SW 1271 (cell line): ENCODE measurements at regions not wholly inside any gene's neighbourhood (a gene's known extent, or its start where the extent isn't known, plus 50 kb on each side); places are given as distances from the start of the nearest gene placed in this dataset.

Experiments used
- DNase-seq, 2 experiments: peaks; one replicate each; lab custom pipeline; 2025; lab: John Stamatoyannopoulos, UW

GRCh38 chr5:148913493-148913892 lies 87.1 kb downstream of the ADRB2 start:
- no peak for DNase-seq

DNA sequence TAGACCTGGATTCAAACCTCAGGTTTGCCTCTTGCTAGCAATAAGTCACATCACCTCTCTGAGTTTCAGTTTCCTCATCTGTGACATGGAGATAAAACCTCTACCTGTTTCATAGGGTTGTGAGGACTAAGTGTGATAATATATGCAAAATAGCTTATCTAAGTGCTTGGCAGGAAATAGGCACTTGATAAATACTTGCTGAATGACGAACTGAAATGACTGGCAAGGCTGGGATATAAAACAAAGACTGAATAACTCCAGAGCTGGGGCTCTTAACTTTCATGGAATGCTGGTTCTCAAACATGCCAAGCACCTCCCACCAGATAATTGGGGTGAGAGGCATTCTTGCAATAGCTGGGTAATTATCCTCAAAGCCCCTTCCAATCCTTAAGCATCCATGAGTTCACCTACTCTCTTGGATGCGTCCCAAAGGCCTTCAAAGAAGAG lies 87.6 kb downstream of the ADRB2 start:
- peak; percentile 86 to 91 for DNase-seq

DNA sequence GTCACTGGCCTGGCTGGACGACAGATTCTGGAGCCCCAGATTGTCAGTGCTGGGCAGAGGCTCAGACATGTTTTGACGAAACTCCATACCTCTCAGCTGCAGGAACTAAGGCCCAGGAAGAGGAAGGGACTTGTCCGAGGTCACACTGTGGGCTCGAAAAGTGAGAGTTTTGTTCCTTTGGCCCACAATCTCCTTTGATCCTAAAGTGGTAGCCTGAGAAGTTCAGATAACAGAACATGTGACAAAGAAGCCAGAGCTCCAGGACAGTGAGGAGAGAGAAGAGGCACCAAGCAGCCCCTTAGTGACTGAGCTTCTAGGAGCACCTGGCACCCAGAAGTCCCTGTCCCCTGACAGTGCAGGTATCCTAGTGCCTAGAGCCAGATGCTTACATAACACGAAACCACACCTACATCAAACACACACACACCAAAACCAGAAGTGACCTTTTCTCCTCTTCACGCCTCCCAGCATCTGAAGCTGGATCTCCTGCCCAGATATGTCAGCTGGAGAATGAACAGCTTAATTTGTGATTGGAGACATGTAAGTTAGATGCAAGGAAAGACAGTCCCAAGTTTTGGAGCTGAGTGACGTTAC lies 88.9 kb downstream of the ADRB2 start:
- no peak for DNase-seq

GRCh38 chr5:148920646-148921288 lies 94.4 kb downstream of the ADRB2 start:
- DNase-seq: no peak

DNA sequence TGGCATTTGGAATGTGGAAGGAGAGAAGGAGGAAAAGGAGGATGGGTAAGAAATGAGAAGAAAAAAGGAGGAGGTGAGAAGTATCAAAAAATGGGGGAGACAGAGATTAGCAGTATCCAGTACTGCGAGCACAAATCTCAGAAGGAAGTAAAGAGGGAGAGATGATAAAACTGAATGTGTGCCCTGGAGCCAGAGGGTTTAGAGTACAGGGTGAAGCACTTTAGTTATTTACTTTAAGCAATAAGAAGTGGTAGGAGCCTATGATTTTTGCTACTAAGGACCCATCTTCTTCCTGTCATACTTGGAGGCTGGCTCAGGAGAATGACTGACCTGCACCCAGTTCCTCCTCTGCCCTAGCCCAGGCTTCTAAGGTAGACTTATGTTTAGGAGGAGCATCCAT lies 94.9 kb downstream of the ADRB2 start:
- no peak for DNase-seq

DNA sequence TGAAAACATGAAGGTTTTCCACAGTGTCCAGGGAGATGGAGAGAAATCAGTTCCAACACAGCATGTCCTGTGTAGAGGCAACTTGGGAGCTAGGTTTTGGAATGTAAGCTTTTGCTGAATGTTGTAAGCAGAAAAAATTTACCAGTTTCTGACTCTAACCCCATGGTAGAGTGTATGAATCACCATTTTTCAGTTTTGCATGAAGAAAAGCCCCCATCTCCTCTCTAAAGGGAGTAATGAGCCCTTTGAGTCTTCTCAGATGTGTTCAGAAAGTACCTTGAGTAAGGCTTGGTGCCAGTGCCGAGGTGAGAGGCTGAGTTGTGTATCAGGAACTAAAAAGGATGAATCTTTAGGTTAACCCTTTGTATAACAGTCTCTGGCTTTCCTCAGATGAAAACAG lies 96.2 kb downstream of the ADRB2 start:
- no peak for DNase-seq

DNA sequence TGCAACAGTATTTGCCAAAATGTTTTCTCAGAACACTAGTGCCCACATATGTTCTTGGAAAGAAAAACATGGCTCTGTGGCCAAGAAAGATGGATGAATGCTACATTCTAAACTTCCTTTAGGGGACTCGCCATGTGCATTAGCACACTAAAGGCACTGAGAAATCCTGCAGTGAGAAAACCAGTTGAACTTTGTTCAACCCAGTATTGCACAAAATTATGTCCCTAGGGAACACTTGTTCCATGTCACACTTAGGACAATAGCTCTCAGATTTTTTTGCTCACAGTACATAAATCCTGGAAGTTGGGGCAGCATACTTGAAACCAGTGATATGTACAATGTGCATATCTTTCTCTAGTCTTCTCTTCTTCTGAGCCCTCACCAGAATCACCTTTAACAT lies 96.6 kb downstream of the ADRB2 start:
- DNase-seq: no peak

GRCh38 chr5:148924817-148925216 lies 98.4 kb downstream of the ADRB2 start:
- no peak for DNase-seq

DNA sequence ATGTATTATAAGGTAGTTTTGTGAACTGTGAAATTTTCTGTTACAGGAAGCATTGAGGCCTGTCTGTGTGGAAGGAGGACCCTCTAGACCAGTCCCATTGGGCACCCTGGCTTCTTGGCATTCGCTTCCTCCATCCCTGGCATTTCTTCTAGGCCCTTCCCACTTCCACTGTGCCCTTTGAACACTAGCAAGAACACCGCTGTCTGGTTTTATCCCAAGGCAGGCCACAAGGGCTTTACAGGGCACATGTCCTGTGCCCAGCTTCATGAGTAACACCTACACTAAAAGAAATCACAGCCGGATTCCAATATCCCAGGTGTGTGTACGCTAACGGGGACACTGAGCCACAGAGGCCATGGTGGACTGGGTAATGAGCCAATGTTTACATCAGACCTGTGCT lies 99.8 kb downstream of the ADRB2 start:
- DNase-seq: no peak

DNA sequence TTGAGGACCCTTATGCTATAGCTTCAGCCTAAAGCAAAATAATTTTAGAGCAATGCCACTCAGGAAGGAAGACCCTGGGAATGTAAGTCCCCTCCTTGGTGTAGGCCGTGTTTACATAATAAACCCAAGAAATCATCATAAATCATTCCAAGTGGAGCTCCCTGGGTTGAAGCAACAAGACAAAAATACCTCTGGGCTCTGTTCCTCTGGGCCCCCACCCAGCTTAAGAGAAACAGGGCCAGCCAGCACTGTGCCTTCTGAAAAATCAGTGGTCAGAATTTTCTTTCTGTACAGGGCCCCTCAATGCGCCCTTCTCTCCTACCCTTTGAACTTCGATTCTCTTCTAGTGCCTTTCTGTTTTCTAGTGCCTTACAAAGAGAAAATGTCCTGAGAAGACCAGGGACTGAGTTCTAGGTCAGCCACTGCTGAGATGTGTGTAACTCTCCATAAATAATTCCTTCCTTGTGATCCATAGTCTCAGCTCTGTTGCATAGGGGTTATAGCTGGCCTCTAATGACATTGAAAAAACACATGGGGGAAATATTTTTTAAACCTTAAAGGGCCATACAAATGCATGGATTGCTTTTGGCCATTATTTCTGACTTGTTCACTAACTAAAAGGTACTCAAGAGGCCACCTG lies 101.0 kb downstream of the ADRB2 start:
- DNase-seq: no peak

GRCh38 chr5:148928141-148928540 lies 101.7 kb downstream of the ADRB2 start:
- no peak for DNase-seq

- DNase-seq: no peak
Measured at GRCh38 chr5:148931453-148932057, 105.1 kb downstream of the ADRB2 start.

GRCh38 chr5:148932355-148932935 lies 106.0 kb downstream of the ADRB2 start:
- DNase-seq: no peak

DNA sequence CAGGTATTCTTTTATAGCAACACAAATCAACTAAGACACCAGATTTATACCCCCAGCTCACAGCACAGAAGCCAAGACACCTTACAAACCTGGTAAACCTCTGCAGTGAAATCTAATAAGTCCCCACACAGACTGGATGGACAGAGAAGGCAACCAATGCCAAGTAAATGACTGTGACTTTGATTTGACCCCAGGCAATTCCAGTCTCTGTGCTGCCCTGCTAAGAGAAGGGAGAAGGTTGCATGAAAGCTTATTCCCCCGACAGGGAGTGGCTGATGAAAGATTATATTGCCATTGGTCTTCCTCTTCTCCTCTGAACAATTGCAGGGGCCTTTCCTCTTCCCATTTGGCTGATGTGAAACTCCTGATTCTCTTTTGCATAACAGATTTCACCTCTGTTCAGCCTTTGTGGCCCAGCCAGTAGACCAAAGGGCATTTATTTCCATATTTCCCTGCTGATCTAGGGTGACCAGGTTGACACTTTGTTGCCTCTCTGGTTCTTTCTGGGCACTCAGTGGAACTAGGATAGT lies 107.6 kb downstream of the ADRB2 start:
- no peak for DNase-seq

DNA sequence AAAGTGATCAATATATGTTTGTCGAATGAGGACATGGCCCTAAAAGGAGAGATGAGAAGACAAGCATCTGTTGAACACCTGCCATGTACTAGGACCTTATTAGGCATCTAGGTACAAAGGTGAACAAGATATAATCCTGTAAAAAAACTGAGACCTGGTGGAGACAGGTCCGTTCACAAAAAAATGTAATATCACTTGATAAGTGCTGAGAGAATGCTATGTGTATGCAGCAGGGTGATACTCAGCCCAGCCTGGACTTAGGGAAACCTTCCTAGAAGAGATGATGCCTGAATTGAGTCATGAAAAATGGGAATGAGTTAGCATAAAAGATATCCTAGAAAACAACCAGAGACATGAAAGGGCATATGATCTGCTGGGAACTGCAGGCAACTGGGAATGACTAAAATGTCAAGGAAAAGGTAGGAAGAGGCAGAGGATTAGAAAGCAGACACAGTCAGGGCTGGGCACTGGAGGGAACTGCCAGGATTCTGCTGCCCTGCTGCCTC lies 108.5 kb downstream of the ADRB2 start:
- no peak for DNase-seq

- DNase-seq: no peak
Measured at GRCh38 chr5:148937239-148937638, 110.8 kb downstream of the ADRB2 start.

- no peak for DNase-seq
Measured at GRCh38 chr5:148937830-148938521, 111.6 kb downstream of the ADRB2 start.

GRCh38 chr5:148938522-148938882 lies 112.1 kb downstream of the ADRB2 start:
- DNase-seq: no peak

- DNase-seq: no peak
Measured at GRCh38 chr5:148939676-148940075, 113.3 kb downstream of the ADRB2 start.

GRCh38 chr5:148941810-148942209 lies 115.4 kb downstream of the ADRB2 start:
- DNase-seq: no peak

GRCh38 chr5:148949841-148950470 lies 112.9 kb downstream of the SH3TC2 start:
- DNase-seq: no peak
